ENCODE measurements at regions not wholly inside any gene's neighbourhood (a gene's known extent, or its start where the extent isn't known, plus 50 kb on each side); places are given as distances from the start of the nearest gene placed in this dataset.

DNA sequence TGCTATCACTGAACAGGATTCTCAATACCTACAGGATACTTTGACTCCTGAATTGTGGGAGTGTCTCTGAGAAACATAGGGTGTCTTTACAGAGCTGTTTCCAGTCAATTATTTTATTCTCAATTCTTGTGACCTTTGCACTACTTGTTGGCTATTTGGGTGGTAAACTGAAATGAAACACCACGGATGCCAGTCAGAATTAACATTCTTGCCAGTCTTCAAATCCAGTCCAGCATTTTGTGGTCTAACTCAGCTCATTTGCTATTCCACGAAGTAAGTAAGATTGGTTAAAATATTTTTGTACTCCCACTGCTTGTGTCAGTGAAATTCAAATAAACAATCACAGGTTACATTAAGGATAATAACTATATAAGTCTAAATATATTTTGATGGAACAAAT lies 197.9 kb downstream of the ANKRD50 start:
- no peak for DNase-seq

DNA sequence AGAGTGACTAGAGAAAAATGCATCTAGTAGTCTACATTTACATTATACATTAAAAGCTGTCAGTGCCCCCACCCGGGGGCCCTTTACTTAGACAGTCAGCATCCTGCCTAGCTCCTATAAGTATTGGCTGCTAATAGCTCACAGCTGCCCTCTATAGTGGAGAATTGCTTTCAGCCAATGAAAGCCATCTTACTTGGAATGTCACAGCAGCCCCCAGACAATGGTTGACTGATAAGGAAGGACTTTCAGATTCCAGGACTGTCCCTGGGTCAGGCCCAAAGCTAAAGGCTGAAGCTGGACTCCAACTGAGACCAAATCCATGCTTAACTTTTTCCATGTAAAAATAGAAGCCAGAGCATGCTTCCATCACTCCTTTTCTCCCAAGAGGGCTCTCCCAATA lies 196.9 kb downstream of the ANKRD50 start:
- peak; percentile 13 for DNase-seq

DNA sequence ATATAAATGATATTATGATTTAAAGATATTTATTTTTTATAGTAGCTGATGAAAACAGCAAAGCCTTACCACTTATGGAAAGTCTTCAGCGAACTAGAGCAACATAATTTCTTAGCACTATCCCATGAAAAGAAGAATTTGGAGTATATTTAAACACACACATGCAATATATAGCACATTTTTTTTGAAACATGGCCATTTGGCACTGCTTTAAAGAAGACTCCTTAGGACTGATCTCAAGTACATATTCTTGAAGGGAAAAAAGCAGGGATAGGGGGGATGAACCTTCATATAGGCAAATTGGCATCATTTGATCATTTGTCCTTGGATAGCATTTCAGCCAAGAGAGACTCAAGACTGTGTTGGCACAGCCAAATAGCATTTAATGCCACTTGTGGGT lies 193.3 kb downstream of the ANKRD50 start:
- no peak for DNase-seq

GRCh38 chr4:124523816-124524215 lies 188.7 kb downstream of the ANKRD50 start:
- DNase-seq = no peak

GRCh38 chr4:124525524-124525923 lies 187.0 kb downstream of the ANKRD50 start:
- no peak for DNase-seq

DNA sequence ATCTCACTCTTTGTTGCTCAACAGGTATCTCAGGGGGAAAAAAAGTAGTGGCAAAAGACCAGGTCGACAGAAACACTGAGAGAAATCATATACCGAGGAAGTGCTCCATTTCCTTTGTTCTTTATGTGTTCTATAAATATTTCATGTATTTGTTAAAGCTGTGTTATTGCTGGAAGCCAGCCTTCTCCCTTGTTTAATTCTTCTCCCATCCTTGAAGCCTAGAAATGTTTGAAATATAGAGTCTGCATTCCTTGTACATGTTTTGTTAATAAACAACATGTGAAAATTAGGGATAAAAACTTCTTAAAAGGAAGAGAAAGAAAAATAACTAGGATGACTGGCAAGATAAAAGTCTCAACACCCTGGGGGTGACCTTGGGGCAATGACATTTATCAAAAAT lies 186.2 kb downstream of the ANKRD50 start:
- DNase-seq = no peak

- no peak for DNase-seq
Observed at GRCh38 chr4:124526769-124527168, 185.8 kb downstream of the ANKRD50 start.

- no peak for DNase-seq
Observed at GRCh38 chr4:124527364-124527763, 185.2 kb downstream of the ANKRD50 start.

DNA sequence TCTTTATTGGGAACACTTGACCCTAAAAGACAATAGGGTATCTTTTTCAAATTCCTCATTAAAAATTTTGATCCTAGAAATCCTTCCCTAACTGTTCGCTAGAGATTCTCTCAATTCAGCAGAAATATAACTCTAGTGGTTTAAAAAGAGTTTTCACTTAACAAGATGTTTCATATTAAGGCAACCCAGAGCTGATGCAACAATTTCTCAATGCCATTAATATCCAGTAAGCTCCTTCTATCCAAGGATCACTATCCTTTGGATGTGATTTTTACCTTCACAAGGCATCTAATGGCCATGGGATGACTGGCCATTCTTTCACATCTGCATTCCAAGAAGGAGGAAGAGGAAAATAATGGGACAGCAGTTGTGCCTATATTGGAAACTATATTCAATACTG lies 183.4 kb downstream of the ANKRD50 start:
- no peak for DNase-seq

- DNase-seq = no peak
Observed at GRCh38 chr4:124530464-124531077, 182.0 kb downstream of the ANKRD50 start.

DNA sequence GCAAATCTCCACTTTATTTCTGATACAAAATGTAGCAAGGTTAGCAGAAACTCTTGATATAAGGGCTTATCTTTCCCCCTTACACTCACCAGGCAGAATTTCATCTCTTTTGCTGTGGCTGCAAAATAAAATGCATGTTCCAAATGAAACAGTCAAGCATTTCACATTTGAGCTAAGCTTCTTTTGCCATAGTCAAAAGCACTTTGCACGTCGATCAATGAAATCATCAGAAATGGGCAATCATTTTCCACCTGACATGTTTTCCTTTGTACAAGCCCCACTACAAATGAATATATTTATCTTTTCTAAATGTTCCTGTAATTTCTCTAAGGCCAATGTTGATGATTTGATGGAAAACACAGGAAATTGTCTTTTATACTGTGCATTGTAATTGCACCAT lies 178.4 kb downstream of the ANKRD50 start:
- DNase-seq = no peak

DNA sequence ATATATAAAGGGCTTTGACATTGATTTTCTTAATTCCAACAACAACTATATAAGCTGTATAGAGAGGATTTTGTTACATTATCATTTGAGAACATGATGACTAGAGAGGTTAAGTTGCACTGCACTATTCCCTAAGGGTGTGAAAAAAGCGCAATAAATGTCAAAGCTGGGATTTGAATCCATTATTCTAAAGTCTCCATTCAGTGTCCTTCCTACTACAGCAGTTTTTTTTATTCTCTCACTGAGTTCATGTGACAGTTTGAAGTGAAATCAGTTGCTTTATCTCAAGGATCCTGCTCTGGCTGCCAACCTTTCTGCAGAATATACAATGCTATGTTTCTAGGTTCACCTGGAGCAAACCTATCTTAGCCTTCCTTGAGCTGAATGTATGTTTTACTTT lies 177.5 kb downstream of the ANKRD50 start:
- DNase-seq = no peak

GRCh38 chr4:124536946-124537345 lies 175.6 kb downstream of the ANKRD50 start:
- no peak for DNase-seq

- no peak for DNase-seq
Observed at GRCh38 chr4:124537971-124538370, 174.6 kb downstream of the ANKRD50 start.

- no peak for DNase-seq
Observed at GRCh38 chr4:124540014-124540413, 172.5 kb downstream of the ANKRD50 start.

- peak; percentile 11 for DNase-seq
Observed at GRCh38 chr4:124541652-124542420, 170.7 kb downstream of the ANKRD50 start.

GRCh38 chr4:124555959-124556358 lies 156.6 kb downstream of the ANKRD50 start:
- no peak for DNase-seq

GRCh38 chr4:124564121-124564520 lies 148.4 kb downstream of the ANKRD50 start:
- no peak for DNase-seq

- no peak for DNase-seq
Observed at GRCh38 chr4:124565371-124565770, 147.2 kb downstream of the ANKRD50 start.

GRCh38 chr4:124566030-124566429 lies 146.5 kb downstream of the ANKRD50 start:
- no peak for DNase-seq

DNA sequence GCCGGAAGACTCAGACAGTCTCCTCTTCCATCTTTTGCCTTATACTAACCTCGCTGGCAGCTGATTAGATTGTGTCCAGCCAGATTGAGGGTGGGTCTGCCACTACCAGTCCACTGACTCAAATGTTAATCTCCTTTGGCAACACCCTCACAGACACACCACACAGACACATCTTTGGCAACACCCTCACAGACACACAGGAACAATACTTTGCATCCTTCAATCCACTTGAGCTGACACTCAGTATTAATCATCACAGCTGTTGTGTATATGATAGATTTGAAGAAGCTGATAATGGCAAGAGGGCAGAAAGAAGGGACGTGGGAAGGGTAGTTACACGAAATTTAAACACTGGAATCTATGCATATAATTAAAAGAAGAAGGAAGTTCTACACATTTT lies 139.5 kb downstream of the ANKRD50 start:
- peak; percentile 30 for DNase-seq

DNA sequence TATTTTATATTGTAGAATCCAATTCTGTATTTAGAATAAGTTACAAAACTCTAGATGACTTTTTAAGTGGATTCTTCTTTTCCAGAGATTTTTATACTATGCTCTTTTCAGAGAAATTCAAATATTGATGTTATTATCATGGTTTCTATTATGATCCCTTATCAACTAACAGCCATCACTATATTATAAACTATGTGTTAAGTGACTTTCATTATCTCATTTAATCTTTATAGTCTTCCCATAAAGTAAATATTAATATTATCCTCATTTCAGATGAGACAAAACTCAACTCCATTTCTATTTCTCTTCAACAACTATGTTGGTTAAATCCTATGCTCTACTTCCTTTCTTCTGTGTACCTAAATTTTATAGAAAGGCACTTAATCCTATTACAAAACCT lies 132.6 kb downstream of the ANKRD50 start:
- no peak for DNase-seq

GRCh38 chr4:124583797-124584196 lies 128.7 kb downstream of the ANKRD50 start:
- no peak for DNase-seq

- peak; percentile 91 for DNase-seq
Observed at GRCh38 chr4:124589786-124590185, 122.7 kb downstream of the ANKRD50 start.

- peak; percentile 73 for DNase-seq
Observed at GRCh38 chr4:124590480-124590879, 122.1 kb downstream of the ANKRD50 start.
